H1 (cell line): ENCODE measurements at regions not wholly inside any gene's neighbourhood (a gene's known extent, or its start where the extent isn't known, plus 50 kb on each side); places are given as distances from the start of the nearest gene placed in this dataset.

Source experiments
- CTCF ChIA-PET: fragments of 300-600 bp; sonication (Branson Sonifier 250); formaldehyde crosslinking; loops from one replicate; lab custom pipeline; 2021; ENCODE audit not compliant: partially characterized antibody; lab: Charles Lee
- POLR2A ChIA-PET: fragments of 300-600 bp; sonication (Branson Sonifier 250); formaldehyde crosslinking; loops from one replicate; lab custom pipeline; 2021; ENCODE audit warnings: inconsistent platforms; ENCODE audit not compliant: partially characterized antibody; lab: Charles Lee
- DNase-seq, 2 experiments: peaks; one replicate each; pipeline versions ENCODE4 v3.0.0 to v3.0.0-alpha.2; 2010 to 2022; ENCODE audit warnings: low spot score in 2 of 2, low read depth in 1 of 2, mixed read lengths in 1 of 2
- FAIRE-seq: peaks from 2 replicates; lab custom pipeline; 2011; peaks lifted over from hg19 to GRCh38; lab: Jason Lieb, UNC
- H2AFZ ChIP-seq: 2 replicates; pipeline ENCODE4 v1.8.1; 2012; ENCODE audit warnings: low read length, inconsistent platforms
- H2AK5ac ChIP-seq: 2 replicates; pipeline ENCODE4 v1.6.1; 2013; ENCODE audit warnings: low read depth, low read length
- H2BK120ac ChIP-seq: replicated peaks from 2 replicates; pipeline ENCODE3; 2013; ENCODE audit warnings: low read depth, low read length, inconsistent platforms
- H2BK12ac ChIP-seq: 2 replicates; pipeline ENCODE4 v1.6.1; 2013; ENCODE audit warnings: low read depth, low read length
- H2BK15ac ChIP-seq: 2 replicates; pipeline ENCODE4 v1.6.1; 2013; ENCODE audit warnings: low read length
- H2BK20ac ChIP-seq: 2 replicates; pipeline ENCODE4 v1.6.1; 2013; ENCODE audit warnings: low read length
- H2BK5ac ChIP-seq: 2 replicates; pipeline ENCODE4 v1.6.1; 2013; ENCODE audit warnings: low read depth, low read length
- H3K14ac ChIP-seq: 2 replicates; pipeline ENCODE4 v1.6.1; 2013; ENCODE audit warnings: inconsistent platforms; ENCODE audit not compliant: insufficient read length
- H3K18ac ChIP-seq: 2 replicates; pipeline ENCODE4 v1.6.1; 2013; ENCODE audit warnings: low read length; ENCODE audit errors: extremely low read depth
- H3K23ac ChIP-seq: 2 replicates; pipeline ENCODE4 v1.6.1; 2013; ENCODE audit warnings: inconsistent platforms; ENCODE audit not compliant: insufficient read length
- H3K23me2 ChIP-seq: 2 replicates; pipeline ENCODE4 v1.6.1; 2013; ENCODE audit warnings: low read depth, low read length
- H3K27ac ChIP-seq: 2 replicates; pipeline ENCODE4 v1.6.1; 2011; ENCODE audit warnings: low read depth, low read length, inconsistent platforms
- H3K27me3 ChIP-seq, 4 experiments: replicated peaks in 1 of 4; 1 replicate in 1 of 4; 2 replicates in 3 of 4; pipeline versions ENCODE4 v1.6.1 to v1.8.1; 2011 to 2013; ENCODE audit warnings: low read length in 3 of 4, mild to moderate bottlenecking in 3 of 4, inconsistent platforms in 2 of 4, mixed read lengths in 2 of 4, moderate library complexity in 1 of 4; ENCODE audit not compliant: control insufficient read depth in 3 of 4, insufficient read depth in 3 of 4; ENCODE audit errors: extremely low read depth in 1 of 4
- H3K36me3 ChIP-seq, 4 experiments: 2 replicates each; pipeline versions ENCODE4 v1.6.1 to v1.8.1; 2011 to 2013; ENCODE audit warnings: mild to moderate bottlenecking in 4 of 4, low read length in 3 of 4, moderate library complexity in 2 of 4, control low read depth in 1 of 4, inconsistent platforms in 1 of 4; ENCODE audit not compliant: insufficient read depth in 4 of 4, control insufficient read depth in 2 of 4
- H3K4ac ChIP-seq: replicated peaks from 2 replicates; pipeline ENCODE3; 2013; ENCODE audit warnings: low read length, low read depth, mixed read lengths, inconsistent platforms; ENCODE audit not compliant: insufficient read length
- H3K4me1 ChIP-seq, 4 experiments: replicated peaks in 1 of 4; 1 replicate in 1 of 4; 2 replicates in 3 of 4; pipeline versions ENCODE4 v1.6.1 to v1.8.1; 2011 to 2013; ENCODE audit warnings: low read length in 3 of 4, inconsistent platforms in 2 of 4, mixed read lengths in 1 of 4; ENCODE audit not compliant: insufficient read depth in 4 of 4, control insufficient read depth in 3 of 4
- H3K4me2 ChIP-seq, 2 experiments: 2 replicates each; pipeline versions ENCODE4 v1.6.1 to v1.8.1; 2011 to 2013; ENCODE audit warnings: low read depth in 2 of 2, low read length in 2 of 2, control low read depth in 1 of 2, inconsistent platforms in 1 of 2, mild to moderate bottlenecking in 1 of 2; ENCODE audit not compliant: insufficient read depth in 1 of 2
- H3K4me3 ChIP-seq, 4 experiments: fragments of 200-600, 300-600 bp in 1 of 4; sonication (generic), shearing (Covaris generic), sonication (Bioruptor Twin) in 1 of 4; 2 replicates each; pipeline versions ENCODE4 v1.5.1 to v1.8.1; 2011 to 2016; ENCODE audit warnings: low read length in 4 of 4, low read depth in 3 of 4, control low read depth in 2 of 4, inconsistent platforms in 2 of 4, mild to moderate bottlenecking in 2 of 4, mixed read lengths in 1 of 4, moderate library complexity in 1 of 4; ENCODE audit not compliant: insufficient read depth in 2 of 4; ENCODE audit errors: extremely low read depth in 1 of 4
- H3K56ac ChIP-seq: replicated peaks from 2 replicates; pipeline ENCODE3; 2013; ENCODE audit warnings: low read depth, mild to moderate bottlenecking, mixed read lengths, low read length, inconsistent platforms; ENCODE audit not compliant: insufficient read length
- H3K79me1 ChIP-seq: 2 replicates; pipeline ENCODE4 v1.6.1; 2013; ENCODE audit warnings: low read depth, low read length, control low read depth
- H3K79me2 ChIP-seq, 2 experiments: 2 replicates each; pipeline versions ENCODE4 v1.6.1 to v1.8.1; 2012 to 2013; ENCODE audit warnings: low read length in 2 of 2, mild to moderate bottlenecking in 2 of 2, inconsistent platforms in 1 of 2; ENCODE audit not compliant: insufficient read depth in 2 of 2, control insufficient read depth in 1 of 2
- H3K9ac ChIP-seq, 4 experiments: replicated peaks in 1 of 4; 1 replicate in 1 of 4; 2 replicates in 3 of 4; pipeline versions ENCODE4 v1.6.1 to v1.8.1; 2011 to 2013; ENCODE audit warnings: low read depth in 3 of 4, low read length in 3 of 4, control low read depth in 2 of 4, mild to moderate bottlenecking in 2 of 4, moderate library complexity in 2 of 4, inconsistent platforms in 1 of 4; ENCODE audit errors: extremely low read depth in 1 of 4
- H3K9me3 ChIP-seq, 2 experiments: 2 replicates each; pipeline versions ENCODE4 v1.6.1 to v1.8.1; 2012 to 2013; ENCODE audit warnings: mild to moderate bottlenecking in 2 of 2, moderate library complexity in 2 of 2, control low read depth in 1 of 2, inconsistent platforms in 1 of 2, low read depth in 1 of 2, low read length in 1 of 2, mixed read lengths in 1 of 2; ENCODE audit not compliant: insufficient read depth in 2 of 2
- H4K20me1 ChIP-seq, 2 experiments: replicated peaks in 1 of 2; 2 replicates each; pipeline versions ENCODE3 to v1.8.1; 2011 to 2013; ENCODE audit warnings: inconsistent platforms in 2 of 2, low read length in 2 of 2, mild to moderate bottlenecking in 1 of 2; ENCODE audit not compliant: insufficient read depth in 2 of 2, control insufficient read depth in 1 of 2
- H4K5ac ChIP-seq: 2 replicates; pipeline ENCODE4 v1.6.1; 2013; ENCODE audit warnings: low read length, low read depth, mixed read lengths, inconsistent platforms; ENCODE audit not compliant: insufficient read length
- H4K8ac ChIP-seq: 2 replicates; pipeline ENCODE4 v1.8.0; 2013; ENCODE audit warnings: mild to moderate bottlenecking, moderate library complexity, low read length, inconsistent platforms; ENCODE audit not compliant: insufficient read depth; ENCODE audit errors: extremely low read depth
- H4K91ac ChIP-seq: replicated peaks from 2 replicates; pipeline ENCODE3; 2013; ENCODE audit warnings: low read length, mixed read lengths, inconsistent platforms; ENCODE audit not compliant: insufficient read length
- CHD2 ChIP-seq: IDR thresholded peaks from 2 replicates; pipeline ENCODE4 v1.6.1; 2012; ENCODE audit warnings: low read length, improper control_type of control experiment
- CTBP2 ChIP-seq: IDR thresholded peaks from 2 replicates; pipeline ENCODE4 v1.7.0; 2011; ENCODE audit warnings: borderline replicate concordance, mild to moderate bottlenecking, moderate library complexity, mixed read lengths, low read length; ENCODE audit not compliant: insufficient read depth, insufficient read length
- E2F6 ChIP-seq: IDR thresholded peaks from 2 replicates; pipeline ENCODE4 v1.6.1; 2012; ENCODE audit warnings: inconsistent platforms
- EP300 ChIP-seq, 2 experiments: IDR thresholded peaks; 1 replicate in 1 of 2; 2 replicates in 1 of 2; pipeline ENCODE4 v1.6.1; 2011 to 2012; ENCODE audit warnings: low read depth in 2 of 2, low read length in 2 of 2, mild to moderate bottlenecking in 2 of 2, borderline replicate concordance in 1 of 2, inconsistent platforms in 1 of 2, moderate library complexity in 1 of 2
- HDAC6 ChIP-seq: IDR thresholded peaks from one replicate; pipeline ENCODE4 v1.7.1; 2012; ENCODE audit warnings: low read depth, mild to moderate bottlenecking, inconsistent platforms, low read length, moderate library complexity
- KDM1A ChIP-seq: fragments of 200-600, 300-600 bp; sonication (generic); IDR thresholded peaks from 2 replicates; pipeline ENCODE4 v1.7.1; 2016; ENCODE audit warnings: mild to moderate bottlenecking, low read length, borderline replicate concordance
- KDM5A ChIP-seq: fragments of 200-600 bp; IDR thresholded peaks from 2 replicates; pipeline ENCODE4 v1.7.1; 2012; ENCODE audit warnings: mild to moderate bottlenecking, low read length, inconsistent platforms, mixed read lengths
- MAX ChIP-seq: IDR thresholded peaks from 2 replicates; pipeline ENCODE4 v1.6.1; 2012; ENCODE audit warnings: inconsistent platforms
- RAD21 ChIP-seq, 2 experiments: IDR thresholded peaks in 1 of 2; conservative IDR thresholded peaks in 1 of 2; 2 replicates each; pipeline ENCODE4 v1.6.1; 2011; ENCODE audit warnings: low read depth in 2 of 2, low read length in 2 of 2, improper control_type of control experiment in 1 of 2, inconsistent platforms in 1 of 2, mild to moderate bottlenecking in 1 of 2, moderate library complexity in 1 of 2
- TBP ChIP-seq: IDR thresholded peaks from 2 replicates; pipeline ENCODE4 v1.6.1; 2011; ENCODE audit warnings: low read depth, low read length, improper control_type of control experiment
- TEAD4 ChIP-seq: IDR thresholded peaks from 2 replicates; pipeline ENCODE4 v1.6.1; 2012; ENCODE audit warnings: low read depth, low read length, inconsistent platforms, mixed read lengths
- WGBS, 2 experiments: shearing (Covaris generic) in 1 of 2; methylation state at CpG; one replicate each; pipeline versions ENCODE4 v1.1.6 to v1.1.7; 2013 to 2015; ENCODE audit warnings: low lambda C conversion rate in 2 of 2, mixed read lengths in 2 of 2, inconsistent platforms in 1 of 2, low coverage in 1 of 2, missing lambda C conversion rate in 1 of 2; ENCODE audit not compliant: insufficient replicate concordance in 2 of 2, insufficient coverage in 1 of 2, insufficient read length in 1 of 2; ENCODE audit errors: extremely low coverage in 1 of 2, missing lambda C conversion rate in 1 of 2; 5-methylcytosine and 5-hydroxymethylcytosine counted together

GRCh38 chr14:40757376-40757950 lies 849.2 kb upstream of the LRFN5 start:
- WGBS, 2 experiments = 89% methylated on average over 3 of the region's 3 CpGs; no CpG with 5 or more reads in 1 of the 2 experiments
- Histone ChIP-seq H4K91ac (no peak overlapping the region), H3K79me1 (no peaks in the 10 kb centered on the region), H3K23me2 (no peaks in the 10 kb centered on the region), H2BK20ac (no peak overlapping the region), H2BK15ac (no peak overlapping the region), H2AFZ (no peak overlapping the region), H2BK12ac (no peak overlapping the region), H3K18ac (no peak overlapping the region), H3K56ac (no peak overlapping the region), H3K27ac (no peak overlapping the region), H4K20me1 (no peaks in the 10 kb centered on the region), H3K4ac (no peak overlapping the region), H3K36me3 (no peaks in the 10 kb centered on the region), H2AK5ac (no peak overlapping the region), H3K4me1 (peaks cover 0 to 2% (median 0%) of the 10 kb centered on the region in 4 experiments; a peak in 1 of 7 replicates), H3K4me3 (no peak overlapping the region), H4K8ac (no peak overlapping the region), H3K9ac (no peak overlapping the region), H3K23ac (no peak overlapping the region), H3K79me2 (no peaks in the 10 kb centered on the region), H3K9me3 (peaks cover 0 to 3% of the 10 kb centered on the region in 2 experiments; a peak in 2 of 4 replicates), H4K5ac (no peak overlapping the region), H2BK5ac (no peak overlapping the region), H3K4me2 (no peak overlapping the region), H3K14ac (no peak overlapping the region), H3K27me3 (no peaks in the 10 kb centered on the region), H2BK120ac (no peak overlapping the region)
- FAIRE-seq (no peak), DNase-seq (no peak)
- ChIA-PET POLR2A (no interaction called here), CTCF (interaction anchor here (0.9 kb wide), 1 partner anchor 852 kb away, joined by 3 read pairs; no protein-coding TSS in a partner anchor)
- TF ChIP-seq CTBP2 = no peak
- no peak for TF ChIP-seq HDAC6
- no peak for TF ChIP-seq TBP
- no peak for TF ChIP-seq MAX
- no peak for TF ChIP-seq TEAD4
- TF ChIP-seq CHD2 = no peak
- no peak for TF ChIP-seq KDM5A
- TF ChIP-seq E2F6 = no peak
- no peak for TF ChIP-seq RAD21 (IDR thresholded peaks at IDR 0.05 in 1 of 2, conservative IDR thresholded peaks at IDR 0.05 in 1 of 2; ENCODE audit: low read depth in 2 of 2, low read length in 2 of 2)
- no peak for TF ChIP-seq EP300 (IDR thresholded peaks at IDR 0.05; ENCODE audit: borderline replicate concordance in 1 of 2, low read depth in 2 of 2, low read length in 2 of 2)
- TF ChIP-seq KDM1A = no peak
